Calu3 (cell line): ENCODE measurements at regions not wholly inside any gene's neighbourhood (a gene's known extent, or its start where the extent isn't known, plus 50 kb on each side); places are given as distances from the start of the nearest gene placed in this dataset.

Experiments used
- BruUV-seq: library from RNA; stranded (reverse); fragments of 400-500 nt; replicated peaks from 2 replicates; lab custom pipeline; 2021; lab: Mats Ljungman, UMichigan
- CTCF ChIA-PET: fragments of 300-600 bp; sonication (Branson Sonifier 250); formaldehyde crosslinking; loops from one replicate; lab custom pipeline; 2022; ENCODE audit warnings: antibody characterized with exemption; lab: Charles Lee
- DNase-seq: peaks from one replicate; pipeline ENCODE4 v3.0.0; 2022
- H3K27ac Mint-ChIP-seq: one replicate; pipeline ENCODE4 v1.8.0; 2022; ENCODE audit warnings: mixed read lengths; ENCODE audit not compliant: unreplicated experiment
- H3K27me3 Mint-ChIP-seq: one replicate; pipeline ENCODE4 v1.8.0; 2022; ENCODE audit warnings: mixed read lengths; ENCODE audit not compliant: unreplicated experiment
- H3K36me3 Mint-ChIP-seq: one replicate; pipeline ENCODE4 v1.8.0; 2022; ENCODE audit warnings: mild to moderate bottlenecking, moderate library complexity, mixed read lengths; ENCODE audit not compliant: insufficient read depth, unreplicated experiment
- H3K4me1 Mint-ChIP-seq: one replicate; pipeline ENCODE4 v1.8.0; 2022; ENCODE audit warnings: mild to moderate bottlenecking, low read depth, mixed read lengths; ENCODE audit not compliant: unreplicated experiment
- H3K4me3 Mint-ChIP-seq: one replicate; pipeline ENCODE4 v1.8.0; 2022; ENCODE audit warnings: mild to moderate bottlenecking, low read depth, moderate library complexity, mixed read lengths; ENCODE audit not compliant: unreplicated experiment
- H3K9me3 Mint-ChIP-seq: one replicate; pipeline ENCODE4 v1.8.0; 2022; ENCODE audit warnings: low read depth, mixed read lengths; ENCODE audit not compliant: unreplicated experiment
- intact Hi-C: fragments of 100-400 bp; cut with micrococcal nuclease; formaldehyde crosslinking; loops from one replicate; pipeline ENCODE4 v1.10.0; 2022; ENCODE audit not compliant: unreplicated experiment
- TF ChIP-seq, protein P1 (sequence below): fragments of 200-600 bp; IDR thresholded peaks from one replicate; pipeline ENCODE4 v1.8.0; 2022; ENCODE audit warnings: antibody characterized with exemption; ENCODE audit not compliant: unreplicated experiment

DNA sequence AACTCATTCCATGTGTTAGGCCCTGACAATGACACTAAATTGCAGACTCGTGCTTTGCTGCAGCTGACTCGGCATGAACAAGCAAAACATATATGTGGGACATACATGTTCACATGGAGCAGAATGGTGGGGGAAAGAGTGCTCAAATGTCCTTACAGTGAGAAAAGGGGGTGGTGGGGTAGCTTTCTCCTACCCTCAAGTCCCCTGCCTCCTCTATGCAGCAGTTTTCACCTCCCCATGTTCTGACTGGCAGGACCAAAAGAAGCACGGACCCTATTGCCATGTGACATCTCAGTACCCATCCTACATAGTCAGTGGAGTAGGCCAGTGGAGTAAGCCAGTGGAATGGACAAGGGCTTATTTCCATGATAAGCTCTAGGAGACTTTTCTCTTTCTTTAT is 259.3 kb downstream of the TTC32 start:
- peaks cover 7% of the 10 kb centered on the region for H3K9me3 Mint-ChIP-seq
- intact Hi-C loops, result no loop called here
- CTCF ChIA-PET, result no interaction called here
- DNase-seq, result no peak
- H3K4me1 Mint-ChIP-seq, result no peaks in the 10 kb centered on the region
- peaks cover 14% of the 10 kb centered on the region for H3K27me3 Mint-ChIP-seq
- no peaks in the 10 kb centered on the region for H3K36me3 Mint-ChIP-seq
- BruUV-seq, result no TSS peak
- H3K27ac Mint-ChIP-seq, result no peak overlapping the region
- TF ChIP-seq, protein P1, sequence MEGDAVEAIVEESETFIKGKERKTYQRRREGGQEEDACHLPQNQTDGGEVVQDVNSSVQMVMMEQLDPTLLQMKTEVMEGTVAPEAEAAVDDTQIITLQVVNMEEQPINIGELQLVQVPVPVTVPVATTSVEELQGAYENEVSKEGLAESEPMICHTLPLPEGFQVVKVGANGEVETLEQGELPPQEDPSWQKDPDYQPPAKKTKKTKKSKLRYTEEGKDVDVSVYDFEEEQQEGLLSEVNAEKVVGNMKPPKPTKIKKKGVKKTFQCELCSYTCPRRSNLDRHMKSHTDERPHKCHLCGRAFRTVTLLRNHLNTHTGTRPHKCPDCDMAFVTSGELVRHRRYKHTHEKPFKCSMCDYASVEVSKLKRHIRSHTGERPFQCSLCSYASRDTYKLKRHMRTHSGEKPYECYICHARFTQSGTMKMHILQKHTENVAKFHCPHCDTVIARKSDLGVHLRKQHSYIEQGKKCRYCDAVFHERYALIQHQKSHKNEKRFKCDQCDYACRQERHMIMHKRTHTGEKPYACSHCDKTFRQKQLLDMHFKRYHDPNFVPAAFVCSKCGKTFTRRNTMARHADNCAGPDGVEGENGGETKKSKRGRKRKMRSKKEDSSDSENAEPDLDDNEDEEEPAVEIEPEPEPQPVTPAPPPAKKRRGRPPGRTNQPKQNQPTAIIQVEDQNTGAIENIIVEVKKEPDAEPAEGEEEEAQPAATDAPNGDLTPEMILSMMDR, result no peak
- H3K4me3 Mint-ChIP-seq, result no peak overlapping the region

DNA sequence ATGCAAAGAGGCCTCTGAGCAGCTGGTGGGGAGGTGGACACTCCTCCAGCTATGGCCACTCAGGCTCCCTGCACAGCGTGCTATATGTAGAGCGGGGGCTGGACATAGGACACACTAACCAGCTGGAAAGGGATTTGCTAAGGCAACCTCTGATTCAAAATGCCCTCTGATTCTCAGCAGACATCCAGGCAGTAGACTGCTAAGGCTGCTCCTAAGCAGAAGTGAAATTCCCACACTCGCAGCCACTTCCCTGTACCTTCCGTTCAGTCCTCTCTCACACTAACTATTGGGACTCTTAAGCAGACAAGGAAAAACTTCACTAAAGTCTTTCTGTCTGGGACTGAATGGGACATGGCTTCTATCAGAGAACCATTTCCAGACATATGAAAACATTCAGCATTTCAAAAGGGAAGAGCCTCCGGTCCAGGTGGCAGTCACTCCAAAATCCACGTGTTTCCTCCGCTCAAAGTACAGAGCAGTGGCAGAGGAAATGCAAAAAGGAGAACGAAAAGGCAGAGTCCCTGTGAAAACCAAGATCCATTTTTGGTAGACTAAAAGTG is 265.8 kb downstream of the TTC32 start:
- TF ChIP-seq, protein P1, result no peak

DNA sequence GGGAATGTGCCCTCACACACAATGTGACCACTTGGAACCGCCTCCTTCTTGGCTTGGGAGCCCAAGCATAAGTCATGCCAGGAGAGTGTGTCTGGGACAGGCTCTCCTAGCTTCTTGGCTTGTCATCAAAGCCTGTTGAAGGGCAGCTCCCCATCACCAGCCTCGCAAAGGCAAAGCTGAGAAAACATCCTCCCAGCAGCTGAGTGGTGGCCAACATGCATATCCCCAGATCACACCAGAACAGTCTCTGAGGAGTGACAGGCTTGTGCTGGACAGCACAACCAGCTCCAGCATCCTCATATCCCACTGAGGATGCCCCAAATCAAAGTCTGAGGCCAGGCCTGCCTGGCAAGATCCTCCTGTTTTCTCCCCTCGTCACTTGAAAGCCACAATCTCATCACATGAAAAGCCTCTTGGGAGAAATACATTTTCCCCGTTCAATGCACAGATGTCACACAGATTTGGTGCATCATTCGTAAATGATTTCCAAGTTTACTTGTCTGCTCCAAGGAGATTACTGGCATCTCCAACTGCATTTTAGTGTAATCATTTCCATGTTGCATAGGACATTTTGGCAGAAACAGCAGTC is 269.3 kb downstream of the TTC32 start:
- no peak overlapping the region for H3K27ac Mint-ChIP-seq
- H3K9me3 Mint-ChIP-seq, result no peaks in the 10 kb centered on the region
- CTCF ChIA-PET, result no interaction called here
- no TSS peak for BruUV-seq
- no peak for DNase-seq
- intact Hi-C loops, result no loop called here
- no peak overlapping the region for H3K4me3 Mint-ChIP-seq
- no peaks in the 10 kb centered on the region for H3K36me3 Mint-ChIP-seq
- H3K27me3 Mint-ChIP-seq, result peaks cover 14% of the 10 kb centered on the region
- H3K4me1 Mint-ChIP-seq, result no peaks in the 10 kb centered on the region
- TF ChIP-seq, protein P1, result no peak

More for the DNA sequence above, 265.8 kb downstream of the TTC32 start:
- BruUV-seq, result no TSS peak
- H3K36me3 Mint-ChIP-seq, result no peaks in the 10 kb centered on the region
- no peak overlapping the region for H3K27ac Mint-ChIP-seq
- intact Hi-C loops, result no loop called here
- H3K4me3 Mint-ChIP-seq, result no peak overlapping the region
- CTCF ChIA-PET, result no interaction called here
- no peak for DNase-seq
- H3K27me3 Mint-ChIP-seq, result peaks cover 14% of the 10 kb centered on the region
- H3K9me3 Mint-ChIP-seq, result no peaks in the 10 kb centered on the region
- H3K4me1 Mint-ChIP-seq, result no peaks in the 10 kb centered on the region

DNA sequence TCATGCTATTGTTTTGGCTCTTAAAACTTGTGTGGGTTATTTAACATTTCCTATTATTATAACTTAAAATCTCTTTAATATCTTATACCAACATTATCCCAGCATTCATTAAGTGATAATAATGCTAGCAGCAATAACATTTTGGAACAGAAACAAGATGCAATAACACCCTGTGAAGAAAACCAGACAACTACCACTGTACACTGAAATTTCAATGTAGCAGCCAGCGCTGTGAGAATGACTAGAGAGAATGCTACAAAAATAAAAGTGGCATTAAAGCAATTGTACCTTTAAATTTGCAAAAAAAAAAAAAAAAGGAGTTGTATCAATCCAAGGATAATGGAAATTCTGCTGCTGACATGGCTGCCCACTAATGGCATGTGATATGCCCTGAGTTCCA is 269.9 kb downstream of the TTC32 start:
- Mint-ChIP-seq H3K4me1 (no peaks in the 10 kb centered on the region), H3K4me3 (no peak overlapping the region)

More for the DNA sequence above, 269.9 kb downstream of the TTC32 start:
- Mint-ChIP-seq H3K36me3 (no peaks in the 10 kb centered on the region), H3K27ac (no peak overlapping the region), H3K9me3 (peaks cover 1% of the 10 kb centered on the region), H3K27me3 (peaks cover 14% of the 10 kb centered on the region)
- CTCF ChIA-PET, result no interaction called here
- no TSS peak for BruUV-seq
- intact Hi-C loops, result no loop called here
- DNase-seq, result no peak
- TF ChIP-seq, protein P1, result no peak
